Right kidney (tissue), 1 donor: ENCODE measurements at regions not wholly inside any gene's neighbourhood (a gene's known extent, or its start where the extent isn't known, plus 50 kb on each side); places are given as distances from the start of the nearest gene placed in this dataset.

ENCODE experiments used
- DNase-seq: peaks from one replicate; pipeline ENCODE4 v3.0.0-alpha.2; 2016

GRCh38 chr9:631596-631995 is 209.9 kb upstream of the DMRT1 start:
- DNase-seq, result no peak

DNA sequence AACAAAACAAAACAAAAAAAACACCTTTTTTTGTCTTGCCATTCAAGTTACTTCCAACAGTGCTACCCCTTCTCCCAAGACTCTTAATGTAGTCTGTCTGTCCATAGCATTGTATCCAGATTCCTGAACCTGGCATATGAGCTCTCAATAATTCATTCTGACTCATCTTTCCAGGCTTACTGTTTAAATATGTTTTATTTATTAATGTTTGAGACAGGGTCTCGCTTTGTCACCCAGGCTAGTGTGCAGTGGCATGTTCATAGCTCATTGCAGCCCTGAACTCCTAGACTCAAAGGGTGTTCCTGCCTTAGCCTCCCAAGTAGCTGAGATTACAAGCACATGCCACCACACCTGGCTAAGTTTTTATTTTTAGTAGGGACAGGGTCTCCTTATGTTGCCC is 208.0 kb upstream of the DMRT1 start:
- DNase-seq, result no peak

DNA sequence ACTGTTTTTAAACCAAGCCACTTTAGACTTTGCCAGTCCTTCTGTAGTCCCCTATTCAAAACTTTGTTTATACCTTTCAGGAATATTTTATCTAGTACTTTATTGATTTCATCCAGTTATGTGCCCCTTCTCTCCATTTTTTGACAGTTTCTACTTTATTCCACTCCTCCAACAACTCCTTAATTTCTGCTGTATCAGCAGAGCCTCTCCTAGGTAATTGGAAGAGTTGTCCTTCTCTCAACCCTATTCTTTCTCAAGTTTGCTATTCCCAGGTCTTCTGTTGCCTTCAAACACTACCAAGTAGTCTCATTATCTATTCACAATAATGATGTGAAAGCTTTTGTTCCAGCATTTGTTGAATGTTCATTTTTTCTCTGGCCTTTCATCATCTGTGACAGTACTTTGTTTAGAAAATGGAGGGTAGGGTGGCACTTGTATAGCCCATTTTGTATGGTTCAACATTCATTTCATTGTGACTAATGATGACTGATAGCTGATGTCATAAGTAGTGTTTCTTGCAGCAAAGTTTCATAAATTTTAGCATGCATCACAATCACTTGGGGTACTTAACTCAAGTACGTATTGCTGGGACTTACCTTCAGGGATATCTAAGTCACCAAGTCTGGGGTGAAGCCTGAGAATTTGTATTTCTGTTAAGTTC is 204.4 kb upstream of the DMRT1 start:
- no peak for DNase-seq

DNA sequence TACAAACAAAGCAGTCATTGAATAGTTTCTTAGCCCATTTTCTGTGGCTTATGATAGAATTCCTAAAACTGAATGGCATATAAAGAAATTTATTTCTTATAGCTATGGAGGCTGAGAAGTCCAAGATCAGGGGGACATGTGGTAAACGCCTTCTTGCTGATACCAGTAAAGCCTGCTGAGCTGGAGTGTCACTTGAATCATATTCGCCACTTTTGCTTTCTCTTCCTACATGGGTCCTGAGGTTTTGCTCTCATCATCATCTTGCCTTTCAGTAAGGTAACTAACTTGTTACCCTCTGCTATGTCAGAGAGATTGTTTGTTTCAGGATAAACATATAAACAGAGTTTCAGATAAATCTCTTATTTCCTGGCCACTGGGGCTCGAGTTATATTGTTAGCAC is 203.3 kb upstream of the DMRT1 start:
- no peak for DNase-seq

GRCh38 chr9:642014-642413 is 199.5 kb upstream of the DMRT1 start:
- DNase-seq, result no peak

DNA sequence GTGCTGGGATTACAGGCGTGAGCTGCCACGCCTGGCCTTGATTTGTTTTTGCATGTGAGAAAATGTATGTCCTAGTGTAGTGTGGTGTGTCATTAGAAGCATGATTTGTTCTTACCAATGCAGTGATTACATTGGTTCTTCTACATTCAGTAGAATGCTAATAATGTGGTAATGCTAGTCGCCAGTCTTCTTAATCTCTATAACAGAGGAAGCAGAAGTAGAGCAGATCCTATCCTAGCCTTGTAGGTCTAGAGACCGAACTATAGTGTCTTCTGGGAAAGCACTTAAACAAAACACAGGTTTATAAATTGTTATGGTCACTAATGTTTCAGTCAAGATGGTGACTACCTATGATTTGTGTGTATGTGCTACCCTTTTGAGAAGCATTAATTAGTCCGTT is 197.5 kb upstream of the DMRT1 start:
- DNase-seq, result no peak

DNA sequence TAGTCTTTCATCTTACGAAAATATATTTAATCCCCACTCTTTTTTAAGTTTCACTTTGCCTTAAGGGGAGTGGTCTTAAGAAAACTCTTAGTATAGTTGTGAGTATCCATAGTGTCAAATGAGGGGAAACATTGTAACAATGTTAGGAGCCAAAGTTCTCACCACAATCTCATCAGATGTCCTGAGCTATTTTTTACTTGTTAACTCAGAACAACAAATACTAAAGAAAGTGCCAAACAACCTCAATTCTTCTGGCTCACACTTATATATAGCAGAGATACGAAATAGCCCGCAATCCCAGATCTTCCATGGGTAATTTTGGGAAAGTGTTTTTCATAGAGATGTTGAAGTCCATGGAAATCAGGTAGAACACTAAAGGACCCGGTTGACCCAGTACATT is 194.0 kb upstream of the DMRT1 start:
- no peak for DNase-seq

DNA sequence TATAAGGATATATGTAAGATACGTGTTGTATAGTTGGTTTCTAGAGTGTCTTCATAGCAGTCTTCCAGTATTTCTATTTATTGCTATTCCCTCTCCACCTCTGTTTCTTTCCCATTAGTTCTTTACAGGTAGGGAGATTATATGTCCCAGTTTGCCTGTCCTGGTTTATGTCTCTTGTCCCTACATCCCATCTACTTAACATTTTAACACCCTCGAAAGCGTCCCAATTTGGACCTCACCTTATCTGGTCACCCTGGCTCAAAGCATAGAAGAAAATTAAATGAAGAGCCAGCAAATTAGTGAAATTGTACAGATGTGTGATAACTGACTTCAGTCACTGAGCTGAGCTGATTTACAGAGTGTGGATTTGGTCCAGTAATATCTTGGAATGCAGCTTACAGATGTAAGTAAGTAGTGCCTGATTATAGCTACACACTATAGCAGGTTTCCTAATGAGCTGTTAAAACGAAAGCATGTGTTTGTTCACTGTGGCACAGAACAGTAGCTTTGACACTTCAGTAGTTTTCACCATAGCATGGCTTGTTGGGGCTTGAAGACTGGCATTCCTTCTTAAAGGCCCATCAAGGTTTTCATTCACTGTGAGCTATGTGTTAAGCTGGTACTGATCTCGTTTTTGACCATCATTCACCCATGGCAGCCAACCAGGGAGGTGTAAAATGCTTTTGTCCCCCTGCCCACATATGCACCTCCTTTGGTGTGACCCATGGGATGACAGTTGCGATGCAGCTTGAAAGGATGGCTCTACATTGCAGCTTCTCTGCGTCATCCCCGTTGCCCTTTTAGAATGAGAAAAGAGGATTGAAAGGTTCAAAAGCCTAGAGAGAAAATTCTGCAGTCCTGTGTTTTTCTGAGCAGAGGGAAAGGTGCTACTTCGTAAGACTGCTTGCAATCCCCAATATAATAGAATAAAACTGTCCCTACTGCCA is 192.1 kb upstream of the DMRT1 start:
- no peak for DNase-seq

GRCh38 chr9:650362-650761 is 191.1 kb upstream of the DMRT1 start:
- DNase-seq, result no peak

- no peak for DNase-seq
Observed at GRCh38 chr9:651371-651770, 190.1 kb upstream of the DMRT1 start.

DNA sequence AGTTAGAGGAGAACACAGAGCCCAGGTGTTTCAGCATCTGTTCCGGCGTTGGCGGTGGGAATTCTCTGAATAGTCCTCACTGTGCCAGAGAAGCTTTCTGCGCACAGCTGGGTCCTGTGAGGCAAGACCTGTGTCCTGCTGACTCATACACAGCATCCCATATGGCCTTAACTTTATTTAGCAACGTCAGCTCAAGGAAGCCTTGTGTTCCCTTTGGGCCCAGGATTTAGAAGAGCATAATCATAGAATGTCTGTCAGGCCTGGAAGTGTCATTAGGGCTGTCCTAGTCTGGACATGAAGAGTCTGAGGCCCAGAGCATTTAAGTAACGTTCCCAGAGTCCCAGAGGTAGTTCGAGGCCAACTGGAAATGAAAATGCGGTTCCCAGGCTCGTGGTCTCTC is 188.6 kb upstream of the DMRT1 start:
- DNase-seq, result no peak

DNA sequence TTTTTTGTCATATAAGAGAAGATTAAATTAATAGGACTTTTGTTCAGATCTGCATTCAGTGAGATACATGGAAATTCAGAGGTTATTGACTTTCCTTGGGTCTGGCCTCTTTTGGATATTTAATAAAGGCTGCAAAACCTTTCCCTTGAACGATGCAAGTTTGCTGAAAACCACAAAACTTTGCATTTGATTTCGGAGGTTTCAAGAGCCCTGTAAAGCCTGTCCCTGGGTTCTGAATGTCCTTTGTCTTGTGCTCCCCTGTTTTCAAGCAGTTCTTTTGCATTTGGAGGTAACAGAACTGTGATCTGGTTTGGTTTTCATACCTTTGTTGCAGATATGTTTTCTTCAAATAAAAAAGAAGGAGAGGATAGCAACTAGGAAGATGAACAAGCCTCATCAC is 188.1 kb upstream of the DMRT1 start:
- DNase-seq, result no peak

DNA sequence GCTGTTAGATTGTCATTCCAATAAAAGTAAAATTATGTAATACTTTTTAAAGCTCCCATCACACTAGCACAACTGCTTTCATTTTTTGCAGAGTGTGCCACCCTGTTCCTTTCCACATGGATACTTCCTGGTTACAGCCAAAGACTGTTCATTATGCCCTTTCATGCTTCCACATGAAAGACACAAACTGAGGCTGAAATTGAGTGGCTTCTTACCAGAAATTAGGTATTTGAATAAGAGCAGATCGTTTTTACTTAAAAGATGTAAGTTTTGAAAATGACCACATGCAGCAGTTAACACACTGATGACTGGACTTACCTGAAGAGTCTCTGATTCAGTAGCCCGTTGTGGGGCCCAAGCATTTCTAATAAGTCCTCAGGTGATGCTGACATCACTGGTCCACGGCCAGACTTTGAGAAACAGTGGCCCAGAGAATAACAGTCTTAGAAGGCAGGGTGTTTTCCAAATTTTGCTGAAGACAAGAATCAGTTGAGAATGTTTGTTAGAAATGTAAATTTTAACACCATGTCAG is 187.6 kb upstream of the DMRT1 start:
- no peak for DNase-seq

- DNase-seq, result no peak
Observed at GRCh38 chr9:655875-656274, 185.6 kb upstream of the DMRT1 start.

DNA sequence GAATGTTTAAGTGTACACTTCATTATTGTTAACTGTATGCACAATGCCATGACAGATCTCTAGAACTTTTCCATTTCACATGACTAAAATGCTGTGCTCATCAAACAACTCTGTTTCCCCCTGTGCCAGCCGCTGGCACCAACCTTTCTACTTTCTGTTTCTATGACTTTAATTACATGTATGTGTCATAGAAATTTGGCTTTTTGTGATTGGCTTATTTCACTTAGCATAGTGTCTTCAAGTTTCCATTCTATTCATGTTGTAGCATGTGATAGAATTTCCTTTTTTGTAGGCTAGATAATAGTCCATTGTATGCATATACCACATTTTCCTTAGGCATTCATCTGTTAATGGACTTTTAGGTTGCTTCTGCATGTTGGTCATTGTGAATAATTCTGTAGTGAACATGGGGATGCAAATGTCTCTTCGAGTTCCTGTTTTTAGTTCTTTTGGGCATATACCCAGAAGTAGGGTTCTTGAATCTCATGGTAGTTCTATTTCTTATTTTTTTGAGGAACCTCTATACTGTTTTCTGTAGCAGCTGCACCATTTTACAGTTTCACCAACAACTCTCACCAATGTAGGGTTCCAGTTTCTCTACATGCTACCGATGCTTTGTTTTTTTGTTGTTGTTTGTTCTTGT is 184.4 kb upstream of the DMRT1 start:
- DNase-seq, result no peak

GRCh38 chr9:659286-659685 is 182.2 kb upstream of the DMRT1 start:
- DNase-seq, result no peak

DNA sequence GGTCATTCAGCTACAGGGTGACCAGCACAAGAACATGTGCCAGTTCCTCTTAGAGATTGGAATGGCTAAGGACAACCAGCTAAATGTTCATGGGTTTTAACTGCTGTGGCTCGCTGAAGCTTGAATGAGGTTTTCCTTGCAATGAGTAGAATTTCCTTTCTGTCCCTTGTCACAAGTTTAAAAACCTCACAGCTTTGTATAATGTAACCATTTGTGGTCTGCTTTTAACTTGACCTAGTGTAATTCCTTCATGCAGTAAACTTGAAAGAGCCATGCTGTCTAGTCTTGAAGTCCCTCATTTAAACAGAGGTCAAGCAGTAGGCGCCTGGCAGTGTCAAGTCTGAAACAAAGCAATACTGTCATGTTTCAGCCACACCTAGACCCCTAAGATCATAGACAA is 181.3 kb upstream of the DMRT1 start:
- no peak for DNase-seq

DNA sequence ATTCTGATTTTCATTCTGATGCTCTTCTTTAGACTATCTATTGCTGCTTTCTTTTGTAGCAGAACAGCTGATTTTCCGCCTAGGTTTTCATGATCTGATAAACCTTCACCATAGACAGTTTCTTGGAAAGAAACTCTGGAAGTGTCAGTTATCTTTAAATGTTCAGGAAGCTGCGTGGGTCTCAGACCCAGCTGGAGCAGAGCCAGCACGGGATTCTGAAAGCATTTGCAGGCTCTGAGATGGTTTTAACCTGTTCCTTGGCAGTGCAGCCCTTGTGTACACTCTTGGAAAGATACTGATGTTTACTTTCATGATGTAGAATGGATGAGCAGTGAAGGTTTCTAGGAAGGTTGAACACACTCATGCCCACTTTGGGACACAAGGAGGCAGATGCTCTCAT is 178.0 kb upstream of the DMRT1 start:
- no peak for DNase-seq

- DNase-seq, result no peak
Observed at GRCh38 chr9:665296-665695, 176.2 kb upstream of the DMRT1 start.

- no peak for DNase-seq
Observed at GRCh38 chr9:671997-672396, 169.5 kb upstream of the DMRT1 start.

- no peak for DNase-seq
Observed at GRCh38 chr9:672851-673250, 168.6 kb upstream of the DMRT1 start.

- no peak for DNase-seq
Observed at GRCh38 chr9:673264-673965, 168.1 kb upstream of the DMRT1 start.
